ENCODE measurements at regions not wholly inside any gene's neighbourhood (a gene's known extent, or its start where the extent isn't known, plus 50 kb on each side); places are given as distances from the start of the nearest gene placed in this dataset.

- TF ChIP-seq CTCF (IDR thresholded peaks at IDR 0.05) (no peak), ZFX (IDR thresholded peaks at IDR 0.05; ENCODE audit: borderline replicate concordance) (no peak)
Observed at GRCh38 chr21:38752051-38752505, 53.7 kb upstream of the ETS2 start.
